Stimulated activated CD4-positive, alpha-beta T cell treated with anti-CD3 and anti-CD28 coated beads, Interleukin-15, amount 100 ng/mL, for 24 hours (primary cell): ENCODE measurements at regions not wholly inside any gene's neighbourhood (a gene's known extent, or its start where the extent isn't known, plus 50 kb on each side); places are given as distances from the start of the nearest gene placed in this dataset.

ENCODE experiments used
- DNase-seq: peaks from one replicate; pipeline ENCODE4 v3.0.0-alpha.2; 2020

- DNase-seq = no peak
Observed at GRCh38 chr11:23973244-23973643, 523.6 kb upstream of the LUZP2 start.

- no peak for DNase-seq
Observed at GRCh38 chr11:23974051-23974450, 522.8 kb upstream of the LUZP2 start.

GRCh38 chr11:23974601-23975000, 522.3 kb upstream of the LUZP2 start:
- DNase-seq = no peak

GRCh38 chr11:23976426-23976825, 520.4 kb upstream of the LUZP2 start:
- no peak for DNase-seq

- DNase-seq = no peak
Observed at GRCh38 chr11:23976841-23977271, 520.0 kb upstream of the LUZP2 start.

- DNase-seq = no peak
Observed at GRCh38 chr11:23988381-23989006, 508.4 kb upstream of the LUZP2 start.

- DNase-seq = no peak
Observed at GRCh38 chr11:23990346-23991164, 506.3 kb upstream of the LUZP2 start.

GRCh38 chr11:23991165-23991539, 505.7 kb upstream of the LUZP2 start:
- DNase-seq = no peak

GRCh38 chr11:23995891-23996290, 501.0 kb upstream of the LUZP2 start:
- no peak for DNase-seq

- DNase-seq = no peak
Observed at GRCh38 chr11:23997356-23997755, 499.5 kb upstream of the LUZP2 start.

- no peak for DNase-seq
Observed at GRCh38 chr11:24005202-24005876, 491.5 kb upstream of the LUZP2 start.

GRCh38 chr11:24043842-24044241, 453.0 kb upstream of the LUZP2 start:
- DNase-seq = no peak

GRCh38 chr11:24046731-24047130, 450.1 kb upstream of the LUZP2 start:
- DNase-seq = no peak

GRCh38 chr11:24056051-24056450, 440.8 kb upstream of the LUZP2 start:
- no peak for DNase-seq

GRCh38 chr11:24060125-24060524, 436.7 kb upstream of the LUZP2 start:
- DNase-seq = no peak

- DNase-seq = no peak
Observed at GRCh38 chr11:24064309-24064903, 432.4 kb upstream of the LUZP2 start.

GRCh38 chr11:24068197-24068596, 428.7 kb upstream of the LUZP2 start:
- DNase-seq = no peak

GRCh38 chr11:24070435-24070834, 426.4 kb upstream of the LUZP2 start:
- no peak for DNase-seq

GRCh38 chr11:24078018-24078417, 418.8 kb upstream of the LUZP2 start:
- DNase-seq = no peak

- no peak for DNase-seq
Observed at GRCh38 chr11:24082241-24082640, 414.6 kb upstream of the LUZP2 start.

- DNase-seq = no peak
Observed at GRCh38 chr11:24082860-24083259, 414.0 kb upstream of the LUZP2 start.

- DNase-seq = no peak
Observed at GRCh38 chr11:24084956-24085355, 411.9 kb upstream of the LUZP2 start.

GRCh38 chr11:24086921-24087320, 409.9 kb upstream of the LUZP2 start:
- no peak for DNase-seq

GRCh38 chr11:24091594-24091993, 405.3 kb upstream of the LUZP2 start:
- no peak for DNase-seq
